ENCODE measurements at regions not wholly inside any gene's neighbourhood (a gene's known extent, or its start where the extent isn't known, plus 50 kb on each side); places are given as distances from the start of the nearest gene placed in this dataset.
"Not testable (repeated sequence)": the region's sequence is repeated elsewhere in the genome, so short reads cannot be mapped to it uniquely, and the experiment has no call there.

DNA sequence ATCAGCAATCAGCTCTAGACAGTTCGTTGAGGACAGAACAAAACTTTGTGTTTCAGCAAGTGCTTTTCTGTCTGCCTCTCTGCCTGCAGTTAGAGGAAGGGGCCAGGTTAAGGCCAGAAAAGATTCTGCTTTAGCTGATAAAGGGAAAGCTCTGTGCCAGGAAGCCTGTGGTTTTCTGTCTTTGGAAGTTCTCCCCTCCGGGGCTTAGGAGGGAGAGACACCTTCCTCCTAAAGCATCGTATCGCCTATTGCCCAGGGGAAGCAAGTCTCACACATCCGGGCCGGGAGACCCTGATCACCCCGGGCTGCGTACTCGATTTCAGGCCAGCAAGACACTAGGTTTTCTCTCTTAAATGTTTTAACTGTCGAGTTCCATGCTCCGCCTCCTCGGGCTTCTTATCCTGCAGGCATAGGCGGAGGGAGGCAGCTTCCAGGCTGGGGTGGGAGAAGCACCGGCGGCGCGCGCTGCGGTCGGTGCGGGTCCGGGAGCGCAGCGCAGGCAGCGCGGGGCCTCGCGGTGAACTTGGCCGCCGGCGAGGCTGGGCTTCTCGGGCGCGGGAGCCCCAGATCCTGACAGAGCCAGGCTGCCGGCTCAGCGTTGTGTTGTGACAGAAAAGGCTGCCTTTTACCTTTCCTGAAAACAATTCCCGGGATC is 245.4 kb downstream of the BCL2L11 start:
- not testable (repeated sequence) for DNase-seq (ENCODE audit: low spot score)

DNA sequence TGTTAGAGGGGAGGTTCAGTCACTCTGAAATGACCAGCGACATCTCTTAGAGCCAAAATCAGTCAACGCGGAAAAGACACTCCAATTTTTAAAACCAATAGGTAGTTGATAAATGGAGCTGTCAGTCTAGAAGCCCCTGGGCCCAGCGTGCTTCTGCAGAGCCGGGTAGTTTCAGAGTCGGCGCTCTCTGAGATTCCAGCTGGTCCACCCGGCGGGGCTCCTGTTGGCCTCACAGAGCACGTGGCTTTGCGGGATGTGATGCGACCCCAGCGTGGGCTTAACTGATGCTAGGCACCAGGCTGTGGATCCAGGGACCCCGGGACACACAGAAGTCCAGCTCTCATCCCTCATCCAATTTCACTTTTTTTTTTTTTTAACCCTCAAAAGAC is 245.9 kb downstream of the BCL2L11 start:
- DNase-seq (ENCODE audit: low spot score), result not testable (repeated sequence)

DNA sequence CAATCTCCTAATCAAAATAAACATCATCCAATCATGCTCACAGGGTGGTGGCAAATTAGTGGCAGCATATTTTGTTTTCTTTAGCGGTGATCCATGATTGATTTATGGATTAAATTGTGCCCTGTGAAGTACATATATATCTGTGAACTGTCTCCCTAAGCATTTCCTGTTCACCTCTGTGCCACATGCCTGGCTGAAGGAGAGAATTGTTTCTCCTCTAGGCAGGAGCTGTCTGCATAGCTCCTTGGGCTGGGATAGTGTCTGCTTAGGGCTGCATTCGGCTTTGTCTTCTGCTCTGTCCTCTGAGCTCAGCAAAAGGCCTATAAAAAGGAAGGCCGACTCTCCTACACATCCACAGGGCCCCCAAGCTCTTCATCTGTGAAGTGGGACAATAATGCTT is 246.4 kb downstream of the BCL2L11 start:
- not testable (repeated sequence) for DNase-seq (ENCODE audit: low spot score)

DNA sequence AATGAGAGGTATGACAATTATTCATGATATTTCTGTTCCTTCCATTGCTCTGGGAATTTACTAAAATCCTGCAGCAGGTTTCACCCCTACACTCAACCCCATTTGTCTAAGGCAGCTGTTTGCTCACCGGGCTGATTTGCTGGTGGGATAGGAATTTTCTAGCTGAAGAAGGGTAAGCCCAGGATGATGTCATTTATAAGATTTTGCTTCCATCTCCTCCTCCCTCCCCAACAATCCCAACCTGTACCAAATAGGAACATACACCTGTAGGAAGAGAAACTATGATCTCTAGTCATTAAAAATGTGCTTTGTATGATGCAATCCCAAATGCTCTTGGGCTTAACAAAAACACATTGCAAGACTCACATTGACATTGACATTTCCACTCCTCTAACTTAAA is 247.2 kb downstream of the BCL2L11 start:
- not testable (repeated sequence) for DNase-seq (ENCODE audit: low spot score)

DNA sequence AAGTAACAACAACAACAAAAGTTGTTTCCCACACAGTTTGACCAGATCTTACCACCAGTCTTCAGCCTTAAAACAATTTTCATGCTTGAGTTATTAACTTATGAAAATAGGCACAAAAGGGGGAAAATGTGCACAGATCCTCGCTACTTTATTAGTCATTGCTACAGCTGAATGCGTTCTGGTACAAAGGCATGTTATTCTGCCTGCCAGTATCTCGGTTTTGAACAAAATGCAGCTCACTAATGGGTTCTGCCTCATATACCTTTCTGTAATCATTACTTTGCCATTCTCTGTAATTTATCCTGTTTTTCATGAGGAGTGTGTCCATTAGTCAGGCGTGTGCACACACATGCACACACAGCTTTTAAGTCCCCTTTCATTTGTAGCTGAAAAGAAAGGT is 247.6 kb downstream of the BCL2L11 start:
- DNase-seq (ENCODE audit: low spot score), result not testable (repeated sequence)

DNA sequence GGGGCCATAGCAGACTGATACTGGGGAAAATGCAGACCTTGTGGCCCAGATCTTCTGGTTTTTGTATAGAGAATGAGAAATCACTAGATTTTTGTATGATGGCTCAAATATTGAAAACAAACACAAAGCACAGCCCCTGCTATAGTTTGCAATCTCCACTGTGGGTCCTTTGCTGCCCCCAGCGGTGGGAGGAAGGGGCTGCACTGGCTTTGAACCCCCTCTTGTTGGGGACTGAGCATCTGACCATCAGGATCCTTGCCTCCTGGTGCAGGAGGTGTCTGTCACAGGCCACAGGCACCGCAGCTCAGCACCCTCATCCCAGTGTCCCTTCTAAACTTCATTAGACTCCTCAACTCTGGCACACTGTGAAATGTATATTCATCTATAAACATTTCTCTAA is 252.3 kb downstream of the BCL2L11 start:
- not testable (repeated sequence) for DNase-seq (ENCODE audit: low spot score)

DNA sequence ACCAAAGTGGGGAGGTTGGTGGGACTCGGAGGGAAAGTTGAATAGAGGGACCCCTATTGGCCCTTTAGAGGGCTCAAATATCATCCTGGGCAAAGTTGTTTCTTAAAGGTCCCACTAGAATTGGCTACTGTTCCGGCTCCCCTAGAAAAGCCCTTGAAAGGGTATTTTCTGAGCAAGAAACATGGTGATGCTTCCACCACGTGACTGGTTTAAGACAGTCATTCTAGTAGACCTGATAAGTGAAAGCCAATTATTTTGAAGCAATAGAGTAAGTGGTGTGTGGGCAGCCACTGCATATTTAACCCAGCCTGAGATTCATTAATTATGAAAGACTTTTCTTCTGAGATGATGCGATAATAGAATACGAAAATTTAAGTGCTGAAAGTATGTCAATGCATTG is 253.3 kb downstream of the BCL2L11 start:
- DNase-seq (ENCODE audit: low spot score), result not testable (repeated sequence)

DNA sequence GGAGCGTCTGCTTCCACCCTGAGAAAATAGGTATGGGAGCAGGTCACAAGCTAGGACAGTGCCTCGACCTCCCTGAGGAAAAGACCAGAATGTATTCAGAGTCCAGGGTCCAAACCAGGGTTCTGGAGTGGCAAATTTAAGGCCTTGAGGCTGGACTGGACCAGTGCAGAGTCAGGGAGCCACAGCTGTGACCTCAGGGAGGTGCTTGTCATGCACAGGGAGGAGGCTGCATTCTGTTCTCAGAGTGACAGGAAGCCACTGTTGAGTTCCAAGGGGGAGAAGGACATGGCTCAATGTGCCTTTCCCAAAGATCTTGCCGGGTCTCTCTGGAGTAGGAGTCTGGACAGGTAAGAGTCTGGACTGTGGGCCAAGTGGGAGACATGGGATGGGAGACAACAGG is 254.0 kb downstream of the BCL2L11 start:
- DNase-seq (ENCODE audit: low spot score), result not testable (repeated sequence)

DNA sequence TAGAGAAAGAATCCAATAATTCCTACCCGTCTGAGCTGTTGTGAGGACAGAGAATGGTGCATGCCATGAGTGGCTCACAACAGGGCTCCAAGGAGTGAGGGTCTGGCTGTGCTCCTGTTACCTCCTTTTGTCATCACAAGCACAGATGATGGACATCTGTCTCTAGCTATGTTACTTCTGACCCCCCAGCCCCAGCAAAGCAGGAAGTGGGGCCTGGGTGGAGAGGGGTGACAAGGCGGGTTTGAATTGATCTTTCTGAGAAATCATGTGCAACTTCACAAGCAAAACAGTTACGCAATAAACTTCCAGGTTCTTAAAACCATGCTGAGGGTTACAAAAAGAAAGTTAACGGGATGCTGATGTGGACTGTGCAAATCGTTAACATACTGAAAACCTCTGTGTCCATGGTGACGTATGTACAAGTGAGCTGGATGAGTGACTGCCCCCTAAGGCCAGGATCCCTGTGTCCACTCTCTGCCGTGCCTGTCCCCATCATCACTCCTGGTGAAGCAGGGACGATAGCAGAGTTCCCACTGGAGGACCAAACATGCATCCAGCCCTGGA is 254.7 kb downstream of the BCL2L11 start:
- DNase-seq (ENCODE audit: low spot score), result not testable (repeated sequence)

DNA sequence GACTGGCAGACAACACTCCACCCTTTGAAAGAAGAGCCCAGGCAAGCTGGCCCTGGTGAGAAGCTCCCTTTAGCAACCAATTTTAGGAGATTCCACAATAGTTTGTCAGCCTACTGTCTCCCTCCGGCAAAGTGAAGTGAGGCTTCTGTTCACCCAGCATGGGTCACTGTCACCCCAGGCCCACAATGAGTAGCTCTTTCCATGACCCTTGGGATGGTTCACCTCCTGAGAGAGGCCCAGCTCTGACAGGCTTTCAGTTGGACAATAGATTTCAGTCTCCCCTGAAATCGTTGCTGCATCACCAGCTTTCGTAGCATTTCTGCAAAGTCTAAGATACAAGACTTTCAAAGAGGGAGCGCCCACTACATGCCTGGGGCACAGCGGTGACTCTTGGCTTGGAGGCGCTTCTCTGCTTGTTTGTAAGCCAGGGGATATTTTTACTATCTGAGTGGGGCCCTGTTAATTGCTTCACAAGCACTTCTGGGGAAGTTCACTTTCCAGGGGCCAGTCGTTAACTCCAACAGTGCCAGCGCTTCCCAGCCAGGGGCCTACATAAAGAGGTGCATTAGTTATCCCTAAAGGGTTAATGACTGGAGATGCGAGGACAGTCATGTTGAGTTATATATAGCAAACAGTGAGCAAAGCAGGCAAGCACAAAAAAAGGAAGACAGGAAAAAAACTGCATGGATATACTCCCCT is 255.7 kb downstream of the BCL2L11 start:
- not testable (repeated sequence) for DNase-seq (ENCODE audit: low spot score)

DNA sequence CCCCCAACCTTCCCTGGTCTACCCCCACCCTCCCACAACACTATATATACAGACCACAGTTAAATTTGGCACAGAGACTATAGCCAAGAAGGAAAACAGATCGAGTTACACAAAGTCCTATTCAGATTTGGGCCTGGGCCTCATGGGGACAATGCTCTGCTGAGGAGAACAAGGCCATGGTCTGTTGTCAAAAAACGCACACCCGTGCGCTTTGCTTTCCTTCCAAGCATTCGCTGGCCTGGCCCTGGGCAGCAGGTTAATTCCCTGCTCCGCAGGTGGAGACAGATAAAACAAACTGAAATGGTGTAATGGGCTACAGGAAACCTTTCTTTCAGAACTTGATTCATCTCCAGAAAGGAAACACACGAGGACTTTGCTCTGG is 256.2 kb downstream of the BCL2L11 start:
- not testable (repeated sequence) for DNase-seq (ENCODE audit: low spot score)

DNA sequence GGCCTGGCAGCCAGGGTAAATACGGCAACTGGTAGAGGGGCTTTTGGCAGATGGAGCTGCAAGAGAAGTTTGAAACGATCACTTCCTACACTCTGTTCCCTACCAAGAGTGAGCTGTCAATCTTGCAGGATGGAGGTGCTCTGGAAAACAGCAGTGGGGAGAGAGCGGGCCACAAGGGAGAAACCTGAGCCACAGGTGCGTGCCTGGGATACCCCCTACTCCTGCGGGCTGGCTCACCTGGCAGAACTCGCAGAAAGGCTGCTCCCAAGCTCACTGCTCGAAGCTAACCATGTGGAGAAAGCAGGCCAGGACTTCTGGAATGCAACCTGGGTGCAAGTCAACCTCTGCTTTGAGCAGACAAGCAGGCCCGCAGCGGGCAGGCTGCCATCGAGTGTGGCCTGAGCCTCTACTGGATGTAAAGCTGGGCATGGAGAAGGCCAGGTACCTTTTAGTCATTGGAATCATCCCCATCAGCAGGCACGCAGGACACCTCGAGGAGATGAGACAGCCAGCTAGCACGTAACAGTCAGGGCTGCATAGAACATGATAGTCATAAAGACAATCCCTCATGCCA is 256.8 kb downstream of the BCL2L11 start:
- not testable (repeated sequence) for DNase-seq (ENCODE audit: low spot score)

DNA sequence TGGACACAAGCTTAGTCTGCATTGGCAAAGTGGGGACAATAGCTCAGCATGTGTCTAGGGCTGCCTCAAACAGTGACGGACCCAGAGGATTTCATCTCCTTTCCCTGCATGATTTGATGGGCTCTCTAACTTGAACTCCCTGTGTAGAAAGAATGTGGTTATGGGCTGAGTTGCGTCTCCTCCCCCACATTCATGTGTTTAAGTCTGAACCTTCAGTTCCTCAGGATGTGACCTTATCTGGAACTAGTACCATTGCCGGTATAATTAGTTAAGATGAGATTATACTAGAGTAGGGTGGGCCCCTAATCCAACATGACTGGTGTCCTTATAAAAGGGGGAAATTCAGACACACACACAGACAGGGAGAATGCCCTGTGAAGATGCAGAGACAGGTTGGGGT is 257.6 kb downstream of the BCL2L11 start:
- DNase-seq (ENCODE audit: low spot score), result not testable (repeated sequence)

DNA sequence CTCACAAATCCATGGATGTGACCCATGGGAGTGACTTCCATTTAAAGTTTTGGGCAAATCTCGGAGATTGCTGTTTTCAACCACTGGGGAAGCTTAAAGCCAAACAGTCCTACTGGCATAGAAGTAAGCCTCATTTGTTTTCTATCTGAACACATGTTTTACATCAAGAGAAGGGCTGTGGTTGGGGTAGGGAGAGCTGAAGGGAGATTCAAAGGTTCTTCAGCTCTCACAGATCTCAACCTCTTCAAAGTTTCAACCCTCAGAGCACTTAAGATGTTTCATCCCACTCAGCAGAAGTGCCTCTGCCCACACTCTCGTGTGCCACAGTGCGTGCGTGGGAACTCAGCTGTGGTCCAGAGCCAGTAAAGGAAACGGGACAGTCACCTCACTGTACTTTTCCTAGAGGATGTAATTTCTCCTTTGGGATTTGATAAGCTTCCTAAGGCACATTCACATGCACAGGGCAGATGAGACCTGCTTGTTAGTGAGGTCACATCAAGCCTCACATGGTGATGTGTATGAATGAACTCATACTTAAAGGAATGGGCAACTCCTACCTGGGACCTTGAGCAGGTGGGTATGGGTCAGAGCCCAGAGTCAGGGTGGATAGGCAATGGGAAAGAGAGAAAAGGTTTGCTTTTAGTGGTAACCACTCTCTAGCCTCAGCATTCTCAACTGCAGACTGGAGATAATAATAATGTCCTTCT is 260.2 kb downstream of the BCL2L11 start:
- DNase-seq (ENCODE audit: low spot score), result not testable (repeated sequence)

DNA sequence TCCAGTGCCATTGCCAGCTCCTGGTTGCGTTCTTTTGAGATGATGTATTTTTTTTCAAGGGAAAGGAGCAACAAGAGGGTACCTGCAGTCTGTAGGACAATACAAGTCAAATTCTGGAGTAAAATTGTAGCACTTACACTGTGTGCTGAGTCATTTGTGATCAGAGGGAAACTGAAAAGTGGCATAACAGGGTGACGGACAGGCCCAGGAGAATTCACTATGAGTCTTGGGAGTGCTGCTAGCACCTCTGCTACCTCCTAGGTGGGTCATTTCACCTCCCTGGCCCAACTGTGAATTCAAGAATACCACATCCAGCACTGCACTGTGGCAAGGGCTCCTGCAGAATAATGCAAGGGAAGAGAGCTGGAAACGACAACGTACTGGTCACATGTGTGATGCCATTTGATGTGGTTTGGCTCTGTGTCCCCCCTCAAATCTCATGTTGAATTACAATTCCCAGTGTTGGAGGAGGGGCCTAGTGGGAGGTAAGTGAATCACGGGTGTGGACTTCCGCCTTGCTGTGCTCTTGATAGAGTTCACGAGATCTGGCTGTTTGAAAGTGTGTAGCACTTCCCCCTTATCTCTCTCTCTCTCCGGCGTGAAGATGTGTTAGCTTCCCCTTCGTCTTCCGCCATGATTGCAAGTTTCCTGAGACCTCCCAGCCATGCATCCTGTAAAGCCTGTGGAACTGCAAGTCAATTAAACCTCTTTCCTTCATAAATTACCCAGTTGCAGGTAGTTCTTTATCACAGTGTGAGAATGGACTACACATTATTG is 261.0 kb downstream of the BCL2L11 start:
- not testable (repeated sequence) for DNase-seq (ENCODE audit: low spot score)

DNA sequence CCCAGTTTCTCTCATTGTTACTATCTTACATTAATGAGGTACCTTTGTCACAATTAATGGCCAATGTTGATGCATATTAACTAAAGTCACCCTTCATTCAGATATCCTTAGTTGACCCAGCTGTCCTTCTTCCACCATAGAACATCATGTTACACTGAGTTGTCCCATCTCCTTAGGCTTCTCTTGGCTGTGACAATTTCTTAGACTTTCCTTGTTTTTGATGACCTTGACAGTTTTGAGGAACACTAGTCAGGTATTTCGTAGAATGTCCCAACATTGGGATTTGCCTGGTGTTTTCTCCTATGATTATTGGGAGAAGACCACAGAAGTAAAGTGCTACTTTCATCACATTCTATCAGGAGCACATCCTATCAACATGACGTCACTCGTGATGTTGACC is 261.8 kb downstream of the BCL2L11 start:
- DNase-seq (ENCODE audit: low spot score), result not testable (repeated sequence)

DNA sequence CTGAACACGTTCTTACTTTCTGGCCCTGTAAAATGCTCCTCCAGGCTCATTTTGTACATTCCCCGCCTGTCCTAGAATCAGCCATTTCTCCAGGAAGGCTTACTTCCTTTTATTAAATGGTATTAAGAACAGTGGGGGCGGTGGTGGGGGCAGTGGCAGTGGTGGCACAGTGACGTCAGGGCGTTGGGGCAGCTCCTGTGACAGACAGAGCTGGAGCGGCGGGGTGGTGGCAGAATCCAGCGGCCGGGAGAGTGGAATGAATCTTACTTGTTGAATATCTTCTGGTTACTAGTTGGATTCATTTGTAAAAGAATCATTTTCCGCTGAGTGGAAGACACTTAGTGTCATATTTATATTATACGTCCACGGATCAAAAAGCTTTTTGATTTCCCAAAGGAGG is 262.6 kb downstream of the BCL2L11 start:
- DNase-seq (ENCODE audit: low spot score), result not testable (repeated sequence)

DNA sequence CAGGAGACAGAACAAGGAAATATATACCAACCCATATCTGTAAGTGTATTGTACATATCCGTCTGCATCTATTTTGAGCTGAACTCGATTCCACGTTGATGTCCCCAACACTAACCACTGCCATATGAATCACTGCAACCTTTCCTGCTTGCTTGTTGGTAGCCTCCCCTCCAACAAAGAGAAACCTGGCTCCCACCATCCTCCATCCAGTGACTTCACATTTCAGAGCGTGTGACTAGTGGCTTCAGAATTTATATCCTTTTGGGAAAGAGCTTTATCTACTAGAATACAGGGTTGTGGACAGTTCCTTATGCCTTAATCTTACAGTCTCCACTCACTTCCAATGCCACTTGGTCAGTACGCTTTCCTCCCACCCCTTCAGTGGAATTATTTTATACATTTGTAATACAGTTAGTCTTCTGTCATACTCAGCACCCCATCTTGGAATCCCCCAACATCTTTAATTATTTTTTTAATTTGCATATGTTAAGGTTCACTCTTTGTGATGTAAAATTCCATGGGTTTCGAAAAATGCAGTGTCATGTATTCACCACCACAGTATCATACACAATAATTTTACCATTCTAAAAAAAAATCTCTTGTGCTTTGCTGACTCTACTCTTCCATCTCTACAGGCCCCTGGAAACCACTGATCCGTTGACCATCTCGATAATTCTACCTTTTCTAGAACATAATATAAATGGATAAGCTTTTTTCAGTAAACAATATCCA is 264.7 kb downstream of the BCL2L11 start:
- not testable (repeated sequence) for DNase-seq (ENCODE audit: low spot score)

DNA sequence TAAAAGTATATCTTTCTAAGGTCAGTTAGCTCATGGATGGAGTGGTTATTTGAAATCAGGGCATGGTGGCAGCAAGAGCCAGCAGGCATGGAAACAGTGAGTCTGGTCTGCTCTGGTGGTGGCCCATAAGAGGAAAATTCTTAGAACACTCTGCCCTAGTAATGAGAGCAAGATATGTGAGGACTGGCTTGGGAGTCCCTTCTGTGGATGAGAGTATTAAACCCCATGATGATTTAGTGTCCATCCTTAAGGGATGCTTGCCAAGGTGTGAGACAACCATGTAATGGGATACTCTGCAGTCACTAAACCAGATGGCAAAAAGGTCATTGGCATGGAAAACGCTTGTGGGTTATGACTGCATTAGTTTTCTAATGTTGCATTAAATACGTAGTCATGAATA is 269.9 kb downstream of the BCL2L11 start:
- not testable (repeated sequence) for DNase-seq (ENCODE audit: low spot score)

DNA sequence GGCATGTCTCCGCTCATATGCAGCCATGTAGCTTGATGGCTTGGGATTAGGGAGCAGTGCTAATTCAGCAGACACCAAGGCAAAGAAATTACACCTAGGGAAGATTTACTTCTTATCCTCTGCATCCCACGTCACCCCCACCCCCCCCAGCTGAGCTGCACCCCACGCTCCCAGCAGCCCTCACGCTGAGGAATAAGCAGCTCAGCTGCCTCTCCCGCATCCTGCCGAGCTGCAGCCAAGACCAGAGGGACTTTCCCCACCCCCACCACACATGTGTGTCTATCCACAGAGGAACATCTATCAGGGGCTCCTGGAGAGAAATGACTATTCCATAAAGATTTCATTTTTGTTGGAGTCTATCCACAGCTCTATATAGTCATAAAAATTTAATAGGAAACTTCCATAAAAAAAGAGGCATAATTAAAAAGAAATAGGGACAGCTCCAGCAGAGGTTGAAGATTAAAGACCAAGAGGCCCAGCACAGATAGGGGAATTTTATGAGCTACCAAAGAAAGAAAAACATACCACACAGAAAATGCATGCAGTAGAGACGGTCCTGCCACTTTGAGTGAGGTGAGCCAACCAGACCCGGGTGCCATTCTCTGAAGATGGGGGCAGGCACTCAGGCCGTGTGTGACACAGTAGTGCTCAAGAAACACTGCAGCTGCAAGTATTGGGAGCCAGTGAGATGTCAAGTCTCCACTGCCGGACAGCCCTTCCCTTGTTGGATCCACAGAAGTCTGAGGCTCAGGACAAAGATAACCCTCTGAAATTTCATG is 274.8 kb downstream of the BCL2L11 start:
- DNase-seq (ENCODE audit: low spot score), result not testable (repeated sequence)

Measured in pons (tissue), 1 donor.